Hematopoietic multipotent progenitor cell treated with erythropoietin and hydrocortisone succinate and interleukin-3 and kit ligand, for 8 days (in vitro differentiated cells): ENCODE measurements at regions not wholly inside any gene's neighbourhood (a gene's known extent, or its start where the extent isn't known, plus 50 kb on each side); places are given as distances from the start of the nearest gene placed in this dataset.

ENCODE experiments used
- DNase-seq: peaks from one replicate; pipeline ENCODE4 v3.0.0-alpha.2; 2015

GRCh38 chr9:81532251-81532650, 157.1 kb downstream of the TLE1 start:
- no peak for DNase-seq

GRCh38 chr9:81531511-81531910, 157.8 kb downstream of the TLE1 start:
- no peak for DNase-seq

- no peak for DNase-seq
Measured at GRCh38 chr9:81530846-81531245, 158.5 kb downstream of the TLE1 start.

DNA sequence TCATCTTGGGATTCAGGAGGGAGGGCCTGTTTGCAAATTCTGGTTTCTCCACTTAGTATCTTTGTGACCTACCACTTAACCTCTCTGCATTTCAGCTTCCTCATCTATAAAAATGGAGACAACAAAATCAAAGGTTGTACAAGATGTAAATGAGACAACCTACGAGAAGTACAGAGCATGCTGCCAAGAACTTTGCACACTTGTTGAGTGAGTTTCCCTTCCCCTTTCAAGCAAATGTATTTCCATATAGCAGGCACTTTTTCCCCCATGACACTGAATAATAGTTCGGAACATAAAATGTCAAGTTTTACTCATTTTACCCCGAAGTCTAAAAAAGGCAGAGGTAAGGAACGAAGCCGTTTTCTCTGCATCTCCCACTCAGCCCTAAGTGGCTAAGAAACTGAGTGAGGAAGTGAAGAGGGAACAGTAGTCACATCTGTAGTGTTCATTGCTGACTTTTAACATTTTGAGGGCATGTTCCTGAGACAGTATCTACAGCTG, 159.0 kb downstream of the TLE1 start:
- no peak for DNase-seq

GRCh38 chr9:81529556-81530193, 159.7 kb downstream of the TLE1 start:
- no peak for DNase-seq

DNA sequence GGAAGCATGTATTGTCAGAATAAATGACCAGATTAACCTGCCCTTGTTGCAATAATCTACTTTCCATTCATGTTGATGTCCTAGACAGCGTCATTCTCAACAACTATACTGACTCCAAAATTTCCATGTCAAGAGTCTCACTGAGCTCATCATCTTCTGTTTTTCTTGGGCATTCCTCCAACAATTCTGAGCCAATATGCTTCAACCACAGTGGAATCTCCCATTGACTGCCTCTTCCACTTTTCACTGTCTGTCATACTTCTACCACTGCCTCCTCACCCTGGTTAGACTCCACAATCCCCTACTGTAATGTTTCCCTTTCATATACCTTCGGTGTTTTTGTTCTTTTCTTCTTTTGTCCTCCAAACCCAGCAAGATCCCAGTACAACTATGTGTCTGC, 162.8 kb downstream of the TLE1 start:
- no peak for DNase-seq

- peak; percentile 46 for DNase-seq
Measured at GRCh38 chr9:81522716-81523551, 166.4 kb downstream of the TLE1 start.

GRCh38 chr9:81521892-81522291, 167.5 kb downstream of the TLE1 start:
- no peak for DNase-seq

GRCh38 chr9:81519816-81520495, 169.4 kb downstream of the TLE1 start:
- DNase-seq = no peak

- DNase-seq = no peak
Measured at GRCh38 chr9:81517954-81518353, 171.4 kb downstream of the TLE1 start.

GRCh38 chr9:81513059-81513458, 176.3 kb downstream of the TLE1 start:
- no peak for DNase-seq

GRCh38 chr9:81512641-81513040, 176.7 kb downstream of the TLE1 start:
- DNase-seq = no peak

DNA sequence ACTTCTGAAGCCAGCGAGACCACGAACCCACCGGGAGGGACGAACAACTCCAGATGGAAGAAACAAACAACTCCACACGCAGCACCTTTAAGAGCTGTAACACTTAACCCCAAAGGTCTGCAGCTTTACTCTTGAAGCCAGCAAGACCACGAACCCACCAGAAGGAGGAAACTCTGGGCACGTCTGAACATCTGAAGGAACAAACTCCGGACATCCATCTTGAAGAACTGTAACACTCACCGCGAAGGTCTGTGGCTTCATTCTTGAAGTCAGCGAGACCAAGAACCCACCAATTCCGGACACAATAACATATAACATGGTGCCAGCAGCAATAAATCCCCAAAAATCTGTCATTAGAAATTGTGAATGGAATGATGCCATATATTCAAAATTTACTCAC, 180.9 kb downstream of the TLE1 start:
- no peak for DNase-seq

DNA sequence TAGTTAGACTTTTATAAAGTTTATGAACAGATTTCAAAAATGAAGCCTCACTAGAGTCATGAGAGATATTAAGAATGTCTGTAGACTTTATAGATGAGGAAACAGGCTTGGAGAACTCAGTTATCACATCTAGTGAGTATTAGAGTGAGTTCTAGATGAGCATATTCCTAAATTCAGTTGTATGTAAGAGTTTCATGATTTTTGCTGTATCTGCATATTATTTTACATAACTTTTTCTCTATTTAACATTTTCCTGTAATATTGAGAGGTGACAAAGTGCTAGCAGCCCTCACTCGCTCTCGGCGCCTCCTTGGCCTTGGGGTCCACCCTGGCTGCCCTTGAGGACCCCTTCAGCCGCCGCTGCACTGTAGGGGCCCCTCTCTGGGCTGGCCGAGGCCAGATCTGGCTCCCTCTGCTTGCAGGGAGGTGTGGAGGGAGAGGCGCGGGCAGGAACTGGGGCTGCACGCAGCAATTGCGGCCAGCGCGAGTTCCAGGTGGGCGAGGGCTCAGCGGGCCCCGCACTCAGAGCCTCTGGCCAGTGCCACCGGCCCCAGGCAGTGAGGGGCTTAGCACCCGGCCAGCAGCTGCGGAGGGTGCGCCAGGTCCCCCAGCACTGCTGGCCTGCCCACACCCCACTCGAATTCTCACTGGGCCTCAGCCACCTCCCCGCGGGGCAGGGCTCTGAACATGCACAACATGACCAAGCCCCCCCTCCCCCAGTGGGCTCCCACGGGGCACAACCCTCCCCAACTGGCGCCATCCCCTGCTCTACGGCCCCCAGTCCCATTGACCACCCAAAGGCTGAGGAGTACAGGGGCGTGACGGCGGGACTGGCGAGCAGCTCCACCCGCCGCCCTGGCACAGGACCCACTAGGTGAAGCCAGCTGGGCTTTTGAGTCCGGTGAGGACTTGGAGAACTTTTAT, 182.1 kb downstream of the TLE1 start:
- DNase-seq = no peak

DNA sequence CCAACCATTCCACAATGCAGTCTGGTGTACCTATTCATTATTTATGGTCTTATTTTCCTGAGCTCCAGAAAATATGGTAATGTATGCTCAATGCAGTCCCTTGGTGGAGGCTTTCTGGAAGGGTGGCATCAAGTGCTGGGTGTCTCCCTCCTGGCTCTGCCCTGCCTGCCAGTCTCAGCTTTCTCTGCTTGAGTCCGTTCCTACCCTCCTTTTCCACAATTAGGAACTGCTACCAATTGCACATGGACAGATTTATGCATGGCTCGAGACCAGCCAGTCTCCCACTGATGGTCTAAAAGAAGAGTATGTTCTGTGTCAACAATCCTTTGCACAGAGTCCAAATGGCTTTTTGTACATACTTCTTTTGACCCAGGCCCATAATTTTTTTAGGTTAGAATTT, 189.8 kb downstream of the TLE1 start:
- no peak for DNase-seq

DNA sequence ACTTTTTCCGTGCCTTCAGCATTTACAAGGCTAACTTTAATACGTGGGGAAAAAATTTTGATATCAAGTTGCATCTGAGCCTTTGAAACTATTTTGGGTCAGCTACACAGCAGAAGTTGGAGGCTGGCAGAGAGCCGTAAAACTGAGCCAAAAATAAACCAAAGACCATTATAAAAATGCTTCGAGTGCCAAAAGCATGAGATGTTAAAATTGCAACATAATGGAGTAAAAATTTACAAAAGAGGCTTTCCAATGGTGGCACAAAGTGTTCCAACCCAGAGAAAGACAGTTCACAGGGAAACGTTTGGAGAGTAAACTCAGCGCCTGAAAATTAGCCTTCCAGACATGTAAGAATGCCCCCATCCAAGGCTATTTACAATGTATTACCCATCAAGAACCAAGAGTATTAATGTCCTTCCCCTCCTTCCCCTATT, 190.3 kb downstream of the TLE1 start:
- no peak for DNase-seq

DNA sequence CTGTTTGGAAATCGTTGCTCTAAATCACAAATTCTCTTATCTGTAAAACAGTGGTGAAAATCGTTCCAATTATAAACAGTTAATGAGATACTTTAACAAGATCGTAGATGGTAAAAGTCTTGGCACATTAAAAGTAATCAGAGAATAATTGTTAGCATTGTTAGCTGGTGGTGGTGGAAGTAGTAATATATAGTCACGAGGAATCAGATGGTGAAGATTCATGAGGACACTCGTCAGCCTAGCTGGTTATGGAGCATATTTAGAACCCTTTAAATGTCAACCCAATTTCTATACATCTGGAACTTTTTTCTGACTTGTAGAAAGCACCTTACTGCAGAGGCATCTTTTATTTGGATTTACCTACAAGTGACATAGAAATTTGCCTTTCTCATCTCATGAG, 190.8 kb downstream of the TLE1 start:
- no peak for DNase-seq

- DNase-seq = no peak
Measured at GRCh38 chr9:81497091-81497490, 192.3 kb downstream of the TLE1 start.

GRCh38 chr9:81492710-81493447, 196.5 kb downstream of the TLE1 start:
- DNase-seq = no peak

DNA sequence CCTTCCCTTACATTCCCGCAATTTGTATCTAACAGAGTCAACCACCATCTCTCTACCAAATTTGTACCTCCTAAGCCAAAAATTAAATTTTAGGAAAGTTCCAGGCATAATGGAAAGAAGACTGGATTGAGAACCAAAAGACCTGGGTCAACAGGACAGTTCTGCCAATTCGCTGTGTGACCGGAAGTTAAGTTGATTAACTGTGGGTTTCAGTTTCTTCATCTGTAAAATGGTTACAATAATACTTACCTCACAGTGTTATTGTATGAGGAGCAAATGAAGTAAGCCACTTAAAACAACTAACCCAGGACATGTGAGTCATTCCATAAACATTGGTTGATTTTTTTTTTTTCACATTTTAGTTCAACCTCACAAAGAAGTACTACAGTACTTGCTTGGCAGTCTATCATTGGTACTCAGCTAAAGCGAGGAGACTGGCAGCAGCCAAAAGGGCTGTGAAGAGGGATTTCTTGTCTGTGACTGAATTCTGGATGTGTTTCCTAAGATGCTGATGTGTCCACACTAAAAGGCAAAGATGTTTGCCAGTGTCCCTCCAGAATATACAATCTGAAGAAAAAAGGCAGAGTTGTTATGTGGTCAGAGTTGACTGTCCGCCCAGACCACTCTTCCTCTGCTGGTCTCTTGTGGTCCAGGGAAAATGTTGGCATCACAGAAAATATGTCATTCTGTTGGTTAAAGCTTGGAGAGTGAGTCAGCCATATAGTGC, 198.6 kb downstream of the TLE1 start:
- no peak for DNase-seq

DNA sequence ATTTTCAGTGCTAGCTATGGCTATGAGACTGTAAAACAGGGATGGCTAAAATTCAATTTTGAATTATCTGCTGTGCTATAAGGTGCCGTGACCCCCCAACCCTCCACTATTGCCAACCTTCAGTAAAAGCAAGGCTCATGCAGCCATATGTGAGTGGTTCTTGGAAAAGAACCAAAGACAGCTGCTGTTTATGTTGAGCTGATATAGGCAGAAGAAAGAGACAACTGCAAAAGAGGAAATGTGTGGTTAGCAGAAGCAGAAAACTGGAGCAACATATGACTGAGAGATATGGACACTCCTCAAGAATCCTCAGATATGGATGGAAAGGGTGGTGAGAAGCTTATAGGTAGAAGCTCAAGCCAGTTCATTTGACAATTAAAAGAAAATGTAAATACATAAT, 200.3 kb downstream of the TLE1 start:
- DNase-seq = no peak
